GM18517 (cell line): ENCODE measurements at regions not wholly inside any gene's neighbourhood (a gene's known extent, or its start where the extent isn't known, plus 50 kb on each side); places are given as distances from the start of the nearest gene placed in this dataset.
"Not testable (repeated sequence)": the region's sequence is repeated elsewhere in the genome, so short reads cannot be mapped to it uniquely, and the experiment has no call there.

Experiments used
- ATAC-seq: cut with Tn5 transposase; IDR thresholded peaks from one replicate; pipeline ENCODE4 v1.9.1; 2021; ENCODE audit warnings: mild to moderate bottlenecking, moderate library complexity; ENCODE audit not compliant: unreplicated experiment

GRCh38 chr20:12718619-12719018 is 290.2 kb upstream of the SPTLC3 start:
- ATAC-seq = no peak

DNA sequence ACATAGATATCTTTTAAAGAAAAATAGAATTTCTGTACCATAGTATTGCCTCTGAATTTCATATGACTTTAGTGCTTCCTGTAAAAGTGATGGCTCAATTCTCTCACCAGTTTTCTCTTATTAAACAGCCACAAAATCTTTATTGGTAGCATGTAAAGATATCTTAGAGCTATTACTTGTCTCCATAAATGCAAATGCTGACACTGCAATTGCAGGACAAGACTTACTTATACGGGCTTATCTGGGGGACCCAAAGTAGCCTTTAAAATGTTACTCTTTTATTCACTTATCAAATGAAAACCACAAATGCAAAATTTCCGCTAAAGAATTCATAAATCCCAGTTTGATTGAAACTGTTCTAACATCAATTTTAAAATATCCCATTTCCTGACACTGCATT is 287.1 kb upstream of the SPTLC3 start:
- no peak for ATAC-seq

GRCh38 chr20:12722091-12722490 is 286.7 kb upstream of the SPTLC3 start:
- no peak for ATAC-seq

- no peak for ATAC-seq
Measured at GRCh38 chr20:12723811-12724210, 285.0 kb upstream of the SPTLC3 start.

DNA sequence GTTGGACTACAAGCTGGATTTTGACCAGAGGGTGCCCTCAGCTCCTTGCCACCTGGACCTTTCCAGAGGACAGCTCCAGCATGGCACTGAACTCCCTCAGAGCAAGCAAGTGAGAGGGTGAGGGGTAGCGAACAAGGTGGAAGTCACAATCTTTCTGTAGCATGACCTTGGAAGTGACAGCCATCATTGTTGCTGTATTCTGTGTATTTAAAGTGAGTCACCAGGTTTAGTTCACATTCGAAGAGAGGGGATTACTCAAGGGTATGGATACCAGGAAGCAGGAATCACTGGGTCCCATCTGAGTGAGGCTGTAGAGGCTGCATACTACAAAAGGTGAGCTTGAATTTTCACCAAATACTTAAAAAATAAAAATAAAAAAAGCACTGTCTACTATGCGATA is 280.0 kb upstream of the SPTLC3 start:
- ATAC-seq = no peak

GRCh38 chr20:12729326-12729725 is 279.4 kb upstream of the SPTLC3 start:
- ATAC-seq = no peak

GRCh38 chr20:12733811-12734210 is 275.0 kb upstream of the SPTLC3 start:
- no peak for ATAC-seq

DNA sequence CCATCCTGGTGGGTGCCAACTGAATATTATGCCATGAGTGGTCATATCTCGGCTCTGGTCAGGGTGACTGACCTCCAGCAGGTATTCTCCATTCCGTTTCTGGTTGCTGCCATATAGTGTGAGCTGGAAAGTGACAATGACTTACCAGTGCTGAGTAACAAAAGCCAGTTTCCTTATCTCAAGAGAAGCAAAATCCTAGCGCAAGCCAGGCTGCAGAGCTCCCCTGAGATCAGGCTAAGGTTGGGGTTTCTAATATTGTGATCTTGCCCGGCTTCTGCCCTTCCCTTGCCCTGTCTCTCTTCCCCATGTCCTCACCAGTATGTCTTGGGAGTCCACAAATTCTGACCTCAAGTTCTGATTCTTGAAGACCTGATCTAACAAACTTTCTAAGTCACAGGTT is 271.3 kb upstream of the SPTLC3 start:
- ATAC-seq = no peak

DNA sequence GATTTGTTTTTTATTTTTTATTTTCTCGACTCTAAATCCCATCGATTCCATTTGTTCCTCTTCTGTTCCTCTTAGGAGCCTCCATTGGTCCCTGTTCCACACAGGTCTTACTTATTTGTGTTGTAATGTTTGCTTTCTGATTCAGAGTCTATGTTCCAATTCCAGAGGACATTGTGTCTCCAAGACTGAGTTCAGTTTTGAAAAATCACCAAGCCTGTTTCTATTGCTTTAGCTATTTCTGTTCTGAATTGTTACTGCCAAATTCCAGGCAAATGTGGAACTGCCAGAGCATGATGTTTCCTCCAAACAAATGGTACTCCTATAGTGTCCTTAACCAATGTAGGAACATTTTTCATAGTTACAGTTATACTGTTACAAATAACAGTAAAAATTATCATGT is 270.9 kb upstream of the SPTLC3 start:
- no peak for ATAC-seq

DNA sequence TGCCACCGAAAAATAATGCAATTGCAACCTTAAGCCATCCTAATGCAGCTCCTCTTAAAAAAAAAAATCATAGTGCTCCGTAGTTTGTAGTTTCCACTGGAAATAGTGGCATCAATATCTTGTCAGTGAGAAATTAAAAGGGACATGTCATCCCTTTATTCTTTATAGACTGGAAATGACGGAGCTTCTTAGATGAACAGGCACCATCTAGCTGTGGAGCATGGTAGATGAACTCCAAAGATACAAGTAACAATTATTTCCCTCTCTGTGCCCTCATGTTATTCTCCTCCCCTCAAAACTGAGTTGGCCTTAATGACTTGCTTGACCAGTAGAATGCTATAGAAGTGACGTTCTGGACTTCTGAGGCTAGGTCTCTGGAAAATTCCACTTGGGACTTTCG is 268.1 kb upstream of the SPTLC3 start:
- ATAC-seq = no peak

GRCh38 chr20:12744037-12744436 is 264.7 kb upstream of the SPTLC3 start:
- ATAC-seq = no peak

- no peak for ATAC-seq
Measured at GRCh38 chr20:12748359-12748994, 260.3 kb upstream of the SPTLC3 start.

DNA sequence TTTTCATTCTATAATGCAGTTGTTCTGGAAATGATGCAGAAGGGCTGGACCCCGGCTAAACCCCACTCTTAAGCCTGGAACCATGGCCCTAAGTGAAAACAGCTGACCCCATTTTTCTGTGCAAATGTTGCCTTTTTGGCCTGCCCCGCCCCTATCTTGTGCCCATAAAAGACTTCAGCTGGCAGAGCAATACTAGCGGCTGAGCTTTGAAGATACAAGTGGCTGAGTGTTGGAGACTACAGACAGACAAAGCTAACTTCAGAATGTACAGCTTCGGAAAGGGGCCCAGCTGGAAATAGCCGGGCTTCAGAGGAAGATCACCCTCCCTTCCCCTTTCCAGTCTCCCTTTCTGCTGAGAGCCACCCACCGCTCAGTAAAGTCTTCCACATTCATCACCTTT is 258.6 kb upstream of the SPTLC3 start:
- no peak for ATAC-seq

DNA sequence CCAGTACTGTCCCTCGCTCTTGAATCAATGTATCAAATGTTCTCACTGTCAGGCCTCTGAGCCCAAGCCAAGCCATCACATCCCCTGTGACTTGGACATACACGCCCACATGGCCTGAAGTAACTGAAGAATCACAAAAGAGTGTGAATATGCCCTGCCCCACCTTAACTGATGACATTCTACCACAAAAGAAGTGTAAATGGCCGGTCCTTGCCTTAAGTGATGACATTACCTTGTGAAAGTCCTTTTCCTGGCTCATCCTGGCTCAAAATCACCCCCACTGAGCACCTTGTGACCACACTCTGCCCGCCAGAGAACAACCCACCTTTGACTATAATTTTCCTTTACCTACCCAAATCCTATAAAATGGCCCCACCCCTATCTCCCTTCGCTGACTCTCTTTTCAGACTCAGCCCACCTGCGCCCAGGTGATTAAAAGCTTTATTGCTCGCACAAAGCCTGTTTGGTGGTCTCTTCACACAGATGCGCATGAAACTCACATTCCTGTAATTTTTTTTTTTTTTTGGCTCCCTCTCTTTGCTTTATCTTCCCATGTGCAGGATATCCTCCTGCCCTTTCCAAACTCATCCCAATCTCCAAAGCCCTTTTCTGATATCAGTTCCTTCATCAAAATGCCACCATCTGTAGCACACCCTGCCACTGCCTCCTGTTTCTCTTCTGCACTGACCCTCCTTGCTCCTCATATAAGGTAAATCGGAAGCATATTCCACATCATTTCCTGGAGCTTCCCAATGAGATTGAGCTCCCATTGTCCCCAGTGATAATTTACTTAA is 255.7 kb upstream of the SPTLC3 start:
- ATAC-seq = not testable (repeated sequence)

- ATAC-seq = not testable (repeated sequence)
Measured at GRCh38 chr20:12753742-12754141, 255.0 kb upstream of the SPTLC3 start.

DNA sequence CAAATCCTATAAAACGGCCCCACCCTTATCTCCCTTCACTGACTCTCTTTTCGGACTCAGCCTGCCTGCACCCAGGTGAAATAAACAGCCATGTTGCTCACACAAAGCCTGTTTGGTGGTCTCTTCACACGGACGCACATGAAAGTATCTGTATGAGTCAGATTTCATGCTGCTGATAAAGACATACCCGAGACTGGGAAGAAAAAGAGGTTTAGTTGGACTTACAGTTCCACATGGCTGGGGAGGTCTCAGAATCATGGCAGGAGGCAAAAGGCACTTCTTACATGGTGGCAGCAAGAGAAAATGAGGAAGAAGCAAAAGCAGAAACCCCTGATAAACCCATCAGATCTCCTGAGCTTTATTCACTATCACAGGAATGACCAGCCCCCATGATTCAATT is 249.3 kb upstream of the SPTLC3 start:
- ATAC-seq = not testable (repeated sequence)

- no peak for ATAC-seq
Measured at GRCh38 chr20:12762725-12763124, 246.0 kb upstream of the SPTLC3 start.

GRCh38 chr20:12763406-12763805 is 245.4 kb upstream of the SPTLC3 start:
- ATAC-seq = no peak

- no peak for ATAC-seq
Measured at GRCh38 chr20:12764053-12764452, 244.7 kb upstream of the SPTLC3 start.

DNA sequence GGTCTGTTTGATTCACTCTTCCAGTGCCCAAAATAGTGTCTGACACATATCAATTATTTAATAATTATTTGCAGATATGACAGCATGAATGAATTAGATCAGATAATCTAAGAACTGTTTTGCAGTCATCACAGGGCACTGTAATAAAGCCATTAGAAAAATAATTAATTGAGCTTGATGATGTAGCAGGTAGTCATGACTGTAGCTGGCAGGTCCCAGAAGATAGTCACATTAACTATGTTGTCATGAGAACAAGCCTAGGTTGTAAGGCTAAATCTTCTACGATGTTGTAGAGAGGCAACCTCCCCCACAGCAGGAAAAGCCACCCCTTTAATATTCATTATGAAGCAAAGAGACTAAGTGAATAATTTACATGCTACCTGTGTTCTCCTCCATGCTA is 243.9 kb upstream of the SPTLC3 start:
- ATAC-seq = no peak

DNA sequence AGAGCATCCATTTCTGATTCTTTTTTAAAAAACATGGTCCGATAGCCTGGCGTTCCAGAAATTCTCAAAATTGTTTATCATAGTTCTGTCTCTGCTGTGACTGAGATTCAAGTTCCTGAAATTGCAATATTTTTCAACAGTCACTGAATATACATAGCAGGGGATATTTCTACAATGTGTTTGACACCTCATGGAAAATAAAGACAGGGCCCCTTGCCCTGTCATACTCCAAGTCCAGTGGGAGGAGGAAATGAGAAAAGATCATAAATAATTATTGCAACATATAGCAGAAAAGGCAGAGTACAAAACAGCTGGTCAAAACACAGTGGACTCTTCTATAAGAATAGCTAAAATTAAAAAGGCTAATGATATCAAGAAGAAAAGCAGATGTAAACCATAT is 234.8 kb upstream of the SPTLC3 start:
- ATAC-seq = no peak

DNA sequence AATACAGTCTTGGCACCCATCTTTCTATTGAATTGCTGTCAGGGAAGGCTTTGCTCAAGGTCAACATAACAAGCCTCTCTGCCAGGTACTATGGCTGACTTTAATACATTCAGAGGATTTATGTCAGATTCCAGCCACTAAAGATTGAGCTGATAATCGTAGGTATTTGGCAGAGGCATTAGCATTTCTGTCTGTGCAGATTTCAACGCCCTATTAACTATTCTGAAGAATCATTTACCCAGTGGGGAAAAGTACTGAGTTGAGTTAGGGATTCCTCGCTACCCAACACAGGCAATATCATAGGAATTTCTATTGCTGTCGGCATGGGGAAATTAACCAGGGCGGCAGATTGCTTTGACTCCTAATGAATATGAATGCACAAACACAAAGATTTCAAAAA is 233.7 kb upstream of the SPTLC3 start:
- ATAC-seq = no peak

DNA sequence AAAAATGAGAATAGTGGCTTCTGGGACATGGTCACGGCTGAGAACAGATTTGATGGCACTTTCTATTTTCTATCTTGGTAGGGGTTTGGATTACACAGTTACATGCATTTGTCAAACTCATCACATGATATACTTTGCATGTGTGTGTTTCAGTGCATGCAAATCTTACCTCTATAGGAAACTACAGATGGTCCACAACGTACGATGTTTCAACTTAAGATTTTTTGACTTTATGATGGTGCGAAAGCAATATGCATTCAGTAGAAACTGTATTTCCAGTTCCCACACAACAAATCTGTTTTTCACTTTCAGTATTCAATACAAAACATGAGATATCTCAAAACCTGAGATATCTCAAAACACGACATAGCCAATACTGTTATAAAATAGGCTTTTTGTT is 231.8 kb upstream of the SPTLC3 start:
- no peak for ATAC-seq
